ENCODE measurements at regions not wholly inside any gene's neighbourhood (a gene's known extent, or its start where the extent isn't known, plus 50 kb on each side); places are given as distances from the start of the nearest gene placed in this dataset.
"Not testable (repeated sequence)": the region's sequence is repeated elsewhere in the genome, so short reads cannot be mapped to it uniquely, and the experiment has no call there.

DNA sequence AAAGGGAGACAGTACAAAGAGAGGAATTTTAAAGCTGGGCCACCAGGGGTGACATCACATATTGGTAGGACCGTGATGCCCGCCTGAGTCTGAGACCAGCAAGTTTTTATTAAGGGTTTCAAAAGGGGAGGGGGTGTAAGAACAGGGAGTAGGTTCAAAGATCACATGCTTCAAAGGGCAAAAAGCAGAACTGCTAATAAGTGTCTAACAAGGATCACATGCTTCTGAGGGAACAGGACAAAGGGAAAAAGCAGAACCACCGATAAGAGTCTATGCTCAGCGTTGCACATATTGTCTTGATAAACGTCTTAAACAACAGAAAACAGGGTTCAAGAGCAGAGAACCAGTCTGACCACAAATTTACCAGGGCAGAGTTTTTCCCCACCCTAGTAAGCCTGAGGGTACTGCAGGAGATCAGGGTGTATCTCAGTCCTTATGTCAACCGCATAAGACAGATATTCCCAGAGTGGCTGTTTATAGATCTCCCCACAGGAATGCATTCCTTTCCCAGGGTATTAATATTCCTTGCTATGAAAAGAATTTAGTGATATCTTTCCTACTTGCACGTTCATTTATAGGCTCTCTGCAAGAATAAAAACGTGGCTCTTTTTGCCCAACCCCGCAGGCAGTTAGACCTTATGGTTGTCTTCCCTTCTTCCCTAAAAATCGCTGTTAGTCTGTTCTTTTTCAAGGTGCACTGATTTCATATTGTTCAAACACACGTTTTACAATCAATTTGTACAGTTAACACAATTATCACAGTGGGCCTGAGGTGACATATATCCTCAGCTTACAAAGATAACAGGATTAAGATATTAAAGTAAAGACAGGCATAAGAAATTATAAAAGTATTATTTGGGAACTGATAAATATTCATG is 136.5 kb upstream of the UXS1 start:
- TF ChIP-seq, protein P1, sequence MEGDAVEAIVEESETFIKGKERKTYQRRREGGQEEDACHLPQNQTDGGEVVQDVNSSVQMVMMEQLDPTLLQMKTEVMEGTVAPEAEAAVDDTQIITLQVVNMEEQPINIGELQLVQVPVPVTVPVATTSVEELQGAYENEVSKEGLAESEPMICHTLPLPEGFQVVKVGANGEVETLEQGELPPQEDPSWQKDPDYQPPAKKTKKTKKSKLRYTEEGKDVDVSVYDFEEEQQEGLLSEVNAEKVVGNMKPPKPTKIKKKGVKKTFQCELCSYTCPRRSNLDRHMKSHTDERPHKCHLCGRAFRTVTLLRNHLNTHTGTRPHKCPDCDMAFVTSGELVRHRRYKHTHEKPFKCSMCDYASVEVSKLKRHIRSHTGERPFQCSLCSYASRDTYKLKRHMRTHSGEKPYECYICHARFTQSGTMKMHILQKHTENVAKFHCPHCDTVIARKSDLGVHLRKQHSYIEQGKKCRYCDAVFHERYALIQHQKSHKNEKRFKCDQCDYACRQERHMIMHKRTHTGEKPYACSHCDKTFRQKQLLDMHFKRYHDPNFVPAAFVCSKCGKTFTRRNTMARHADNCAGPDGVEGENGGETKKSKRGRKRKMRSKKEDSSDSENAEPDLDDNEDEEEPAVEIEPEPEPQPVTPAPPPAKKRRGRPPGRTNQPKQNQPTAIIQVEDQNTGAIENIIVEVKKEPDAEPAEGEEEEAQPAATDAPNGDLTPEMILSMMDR (IDR thresholded peaks at IDR 0.05) = not testable (repeated sequence)
- TF ChIP-seq POLR2A (IDR thresholded peaks at IDR 0.05) = not testable (repeated sequence)
